CD4-positive, alpha-beta T cell (primary cell): ENCODE measurements at regions not wholly inside any gene's neighbourhood (a gene's known extent, or its start where the extent isn't known, plus 50 kb on each side); places are given as distances from the start of the nearest gene placed in this dataset.

Experiments used
- ATAC-seq: fragments of 200-7000 bp; cut with Tn5 transposase; one replicate; pipeline ENCODE4 v1.10.0; 2022; ENCODE audit warnings: mild to moderate bottlenecking; ENCODE audit not compliant: poor library complexity
- CTCF ChIA-PET: fragments of 350-600 bp; sonication (Branson Sonifier 250); formaldehyde crosslinking; loops from one replicate; lab custom pipeline; 2021; ENCODE audit warnings: antibody characterized with exemption, inconsistent platforms; lab: Charles Lee
- POLR2A ChIA-PET: fragments of 350-600 bp; sonication (Branson Sonifier 250); formaldehyde crosslinking; loops from one replicate; lab custom pipeline; 2021; ENCODE audit warnings: antibody characterized with exemption, inconsistent platforms; lab: Charles Lee
- DNase-seq, 14 experiments: peaks; one replicate each; pipeline ENCODE4 v3.0.0-alpha.2; 2013 to 2020; ENCODE audit warnings: mixed read lengths in 2 of 14
- H3K27ac ChIP-seq, 2 donors: one replicate each; pipeline versions ENCODE4 v1.5.1 to v1.7.0; 2013; ENCODE audit warnings: low read length in 2 of 2, low read depth in 1 of 2, mild to moderate bottlenecking in 1 of 2
- H3K27me3 ChIP-seq, 2 experiments: 1 replicate in 1 of 2; 2 replicates in 1 of 2; pipeline versions ENCODE4 v1.6.1 to v1.7.0; 2013; ENCODE audit warnings: low read length in 2 of 2, control low read depth in 1 of 2, mild to moderate bottlenecking in 1 of 2, moderate library complexity in 1 of 2; ENCODE audit not compliant: insufficient read depth in 2 of 2, control insufficient read depth in 1 of 2
- H3K36me3 ChIP-seq: one replicate; pipeline ENCODE4 v1.6.1; 2013; ENCODE audit warnings: low read length, control low read depth; ENCODE audit not compliant: insufficient read depth
- H3K4me1 ChIP-seq: one replicate; pipeline ENCODE4 v1.6.1; 2013; ENCODE audit warnings: low read length, control low read depth; ENCODE audit not compliant: insufficient read depth
- H3K4me3 ChIP-seq: one replicate; pipeline ENCODE4 v1.5.1; 2013; ENCODE audit warnings: mild to moderate bottlenecking, low read length, moderate library complexity
- H3K9me3 ChIP-seq, 2 experiments: 1 replicate in 1 of 2; 2 replicates in 1 of 2; pipeline versions ENCODE4 v1.6.1 to v1.7.0; 2013; ENCODE audit warnings: low read length in 2 of 2, mild to moderate bottlenecking in 2 of 2, control low read depth in 1 of 2, moderate library complexity in 1 of 2; ENCODE audit not compliant: control insufficient read depth in 1 of 2, insufficient read depth in 1 of 2
- H3K27ac Mint-ChIP-seq: one replicate; pipeline ENCODE4 v1.8.0; 2020; ENCODE audit warnings: mixed read lengths
- H3K27me3 Mint-ChIP-seq: one replicate; pipeline ENCODE4 v1.8.0; 2021; ENCODE audit warnings: mixed read lengths
- H3K36me3 Mint-ChIP-seq: one replicate; pipeline ENCODE4 v1.8.0; 2021; ENCODE audit warnings: low read depth, mixed read lengths
- H3K4me1 Mint-ChIP-seq: one replicate; pipeline ENCODE4 v1.8.0; 2021; ENCODE audit warnings: low read depth, mixed read lengths
- H3K4me3 Mint-ChIP-seq: one replicate; pipeline ENCODE4 v1.8.0; 2020; ENCODE audit warnings: mild to moderate bottlenecking, mixed read lengths
- H3K9me3 Mint-ChIP-seq: one replicate; pipeline ENCODE4 v1.8.0; 2020; ENCODE audit warnings: mixed read lengths
- intact Hi-C, 2 experiments: fragments of 100-400 bp; cut with DNase I in 1 of 2; cut with micrococcal nuclease in 1 of 2; formaldehyde crosslinking; loops; one replicate each; pipeline versions ENCODE4 v1.15.1 to v1.9.0; 2023 to 2025; cut with DNase I, micrococcal nuclease
- TF ChIP-seq, protein P1 (sequence below): fragments of 200-600 bp; IDR thresholded peaks from one replicate; pipeline ENCODE4 v1.8.0; 2022; ENCODE audit warnings: antibody characterized with exemption, mild to moderate bottlenecking

DNA sequence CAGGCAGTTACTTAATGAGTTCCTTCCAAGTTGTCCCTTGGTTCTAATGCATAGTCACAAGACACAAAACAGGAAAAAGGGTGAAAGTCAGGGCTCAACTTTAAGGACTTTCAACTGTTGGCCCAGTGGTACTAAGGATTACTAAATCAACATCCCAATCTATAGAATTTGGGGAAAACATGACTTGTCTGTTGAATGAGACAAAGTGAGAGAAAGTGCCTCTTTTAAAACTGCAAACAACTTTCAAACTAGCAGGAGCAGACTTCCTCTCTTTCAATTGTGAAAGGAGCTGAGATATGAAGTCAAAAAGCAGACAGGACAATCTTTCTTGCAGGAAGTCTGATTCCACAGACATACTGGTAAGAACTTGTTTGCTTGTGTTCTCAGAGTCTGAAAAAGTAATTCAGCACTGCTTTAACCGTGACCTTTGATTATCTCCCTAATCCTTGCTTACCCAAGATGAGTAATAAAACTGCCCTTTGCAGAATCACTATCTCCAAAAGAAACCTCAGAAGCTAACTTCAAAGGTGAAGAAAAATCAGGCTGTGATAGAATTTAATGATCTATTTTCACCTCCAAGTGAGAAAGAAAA, 960.7 kb upstream of the RAG2 start:
- H3K4me1 Mint-ChIP-seq: no peaks in the 10 kb centered on the region
- no peak overlapping the region for H3K4me3 Mint-ChIP-seq
- H3K4me3 ChIP-seq: no peak overlapping the region
- no peak for ATAC-seq
- no peak overlapping the region for H3K27ac Mint-ChIP-seq
- CTCF ChIA-PET: no interaction called here
- H3K27me3 Mint-ChIP-seq: no peaks in the 10 kb centered on the region
- peaks cover 3 to 6% of the 10 kb centered on the region in 2 experiments for H3K9me3 ChIP-seq
- H3K4me1 ChIP-seq: no peaks in the 10 kb centered on the region
- H3K9me3 Mint-ChIP-seq: peaks cover 4% of the 10 kb centered on the region
- H3K27ac ChIP-seq: no peak overlapping the region
- no peaks in the 10 kb centered on the region for H3K36me3 ChIP-seq
- intact Hi-C loops: no loop called here
- TF ChIP-seq, protein P1, sequence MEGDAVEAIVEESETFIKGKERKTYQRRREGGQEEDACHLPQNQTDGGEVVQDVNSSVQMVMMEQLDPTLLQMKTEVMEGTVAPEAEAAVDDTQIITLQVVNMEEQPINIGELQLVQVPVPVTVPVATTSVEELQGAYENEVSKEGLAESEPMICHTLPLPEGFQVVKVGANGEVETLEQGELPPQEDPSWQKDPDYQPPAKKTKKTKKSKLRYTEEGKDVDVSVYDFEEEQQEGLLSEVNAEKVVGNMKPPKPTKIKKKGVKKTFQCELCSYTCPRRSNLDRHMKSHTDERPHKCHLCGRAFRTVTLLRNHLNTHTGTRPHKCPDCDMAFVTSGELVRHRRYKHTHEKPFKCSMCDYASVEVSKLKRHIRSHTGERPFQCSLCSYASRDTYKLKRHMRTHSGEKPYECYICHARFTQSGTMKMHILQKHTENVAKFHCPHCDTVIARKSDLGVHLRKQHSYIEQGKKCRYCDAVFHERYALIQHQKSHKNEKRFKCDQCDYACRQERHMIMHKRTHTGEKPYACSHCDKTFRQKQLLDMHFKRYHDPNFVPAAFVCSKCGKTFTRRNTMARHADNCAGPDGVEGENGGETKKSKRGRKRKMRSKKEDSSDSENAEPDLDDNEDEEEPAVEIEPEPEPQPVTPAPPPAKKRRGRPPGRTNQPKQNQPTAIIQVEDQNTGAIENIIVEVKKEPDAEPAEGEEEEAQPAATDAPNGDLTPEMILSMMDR: no peak
- no peaks in the 10 kb centered on the region for H3K36me3 Mint-ChIP-seq
- no peaks in the 10 kb centered on the region for H3K27me3 ChIP-seq
- POLR2A ChIA-PET: no interaction called here
- DNase-seq: no peak

DNA sequence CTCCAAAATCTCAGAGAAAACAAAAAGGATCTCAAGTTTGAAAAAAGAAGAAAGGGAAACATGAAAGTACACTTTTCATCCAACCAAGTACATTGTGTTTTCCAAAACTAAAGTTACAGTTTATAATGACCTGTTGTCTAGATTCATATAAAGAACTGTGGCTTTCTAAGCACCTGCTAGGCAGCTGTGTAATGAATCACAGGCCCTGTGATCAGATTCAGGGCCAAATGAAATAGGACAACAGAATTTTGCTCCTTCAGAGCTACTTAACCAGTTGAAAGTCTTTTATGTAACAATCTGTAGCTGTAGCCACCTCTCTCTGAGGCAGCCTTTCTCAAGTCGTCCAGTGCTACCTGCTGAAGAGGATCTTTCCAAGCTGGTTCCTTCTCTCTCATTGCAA, 960.0 kb upstream of the RAG2 start:
- Histone ChIP-seq H3K27me3 (no peaks in the 10 kb centered on the region), H3K27ac (no peak overlapping the region), H3K4me3 (no peak overlapping the region), H3K36me3 (no peaks in the 10 kb centered on the region), H3K4me1 (no peaks in the 10 kb centered on the region), H3K9me3 (peaks cover 3 to 6% of the 10 kb centered on the region in 2 experiments)
- CTCF ChIA-PET: no interaction called here
- Mint-ChIP-seq H3K27me3 (no peaks in the 10 kb centered on the region), H3K4me1 (no peaks in the 10 kb centered on the region), H3K9me3 (peaks cover 4% of the 10 kb centered on the region), H3K36me3 (no peaks in the 10 kb centered on the region), H3K4me3 (no peak overlapping the region), H3K27ac (no peak overlapping the region)
- intact Hi-C loops: no loop called here
- TF ChIP-seq, protein P1: no peak
- no peak for DNase-seq
- POLR2A ChIA-PET: no interaction called here
- ATAC-seq: no peak

DNA sequence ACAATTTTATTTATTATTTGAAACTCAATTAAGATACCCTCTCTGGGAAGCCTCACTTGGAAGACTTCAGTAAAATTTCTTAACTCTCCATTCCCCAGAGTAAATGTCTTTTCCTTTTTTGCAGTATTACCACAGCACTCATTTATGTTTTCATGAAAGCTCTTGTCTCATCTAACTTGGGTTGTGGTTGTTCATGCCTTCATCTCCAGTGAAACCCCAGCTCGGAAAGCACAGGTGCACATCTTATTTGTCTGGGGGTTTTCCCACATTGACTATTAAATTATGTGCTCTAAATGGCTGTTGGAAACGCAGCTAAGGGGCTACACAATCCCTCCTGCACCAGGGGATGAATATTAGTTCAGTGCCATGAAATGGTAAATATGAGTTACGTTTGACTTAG, 954.2 kb upstream of the RAG2 start:
- no peak overlapping the region for H3K27ac ChIP-seq
- H3K9me3 ChIP-seq: no peaks in the 10 kb centered on the region
- Mint-ChIP-seq H3K27me3 (no peaks in the 10 kb centered on the region), H3K9me3 (peaks cover 3% of the 10 kb centered on the region), H3K4me1 (no peaks in the 10 kb centered on the region), H3K4me3 (no peak overlapping the region), H3K36me3 (no peaks in the 10 kb centered on the region), H3K27ac (no peak overlapping the region)
- no peak overlapping the region for H3K4me3 ChIP-seq
- POLR2A ChIA-PET: no interaction called here
- intact Hi-C loops: no loop called here
- no peaks in the 10 kb centered on the region for H3K27me3 ChIP-seq
- H3K36me3 ChIP-seq: no peaks in the 10 kb centered on the region
- TF ChIP-seq, protein P1: no peak
- no peak for ATAC-seq
- DNase-seq: no peak
- no peaks in the 10 kb centered on the region for H3K4me1 ChIP-seq
- CTCF ChIA-PET: no interaction called here
